Psoas muscle (tissue), 7 donors: ENCODE measurements at regions not wholly inside any gene's neighbourhood (a gene's known extent, or its start where the extent isn't known, plus 50 kb on each side); places are given as distances from the start of the nearest gene placed in this dataset.
"Not testable (repeated sequence)": the region's sequence is repeated elsewhere in the genome, so short reads cannot be mapped to it uniquely, and the experiment has no call there.

Source experiments
- ATAC-seq, 4 donors: fragments of 200-7000 bp; cut with Tn5 transposase; one replicate each; pipeline ENCODE4 v1.9.1; 2020; ENCODE audit warnings: moderate library complexity in 3 of 4, mild to moderate bottlenecking in 2 of 4
- DNase-seq, 2 donors: peaks; one replicate each; pipeline ENCODE4 v3.0.0-alpha.2; 2020
- H3K27ac ChIP-seq: fragments of 200-600 bp; one replicate; pipeline ENCODE4 v1.8.0; 2022
- H3K27me3 ChIP-seq, 3 donors: fragments of 200-600 bp in 1 of 3; one replicate each; pipeline versions ENCODE4 v1.6.1 to v1.8.0; 2013 to 2022; ENCODE audit warnings: low read length in 2 of 3, mild to moderate bottlenecking in 2 of 3, moderate library complexity in 1 of 3; ENCODE audit not compliant: insufficient read depth in 3 of 3
- H3K36me3 ChIP-seq, 2 donors: fragments of 200-600 bp in 1 of 2; one replicate each; pipeline versions ENCODE4 v1.6.1 to v1.8.0; 2013 to 2022; ENCODE audit warnings: low read depth in 1 of 2, mild to moderate bottlenecking in 1 of 2, moderate library complexity in 1 of 2; ENCODE audit not compliant: insufficient read depth in 1 of 2
- H3K4me1 ChIP-seq: fragments of 200-600 bp; one replicate; pipeline ENCODE4 v1.8.0; 2022
- H3K4me3 ChIP-seq: fragments of 200-600 bp; one replicate; pipeline ENCODE4 v1.8.0; 2022; ENCODE audit warnings: mild to moderate bottlenecking
- H3K9me3 ChIP-seq: fragments of 200-600 bp; one replicate; pipeline ENCODE4 v1.8.0; 2022
- WGBS, 3 donors: extraction: QIAGEN DNeasy Blood & Tissue Kit; methylation state at CpG; one replicate each; pipeline versions ENCODE4 v1.1.6 to v1.1.7; 2013; 5-methylcytosine and 5-hydroxymethylcytosine counted together
- intact Hi-C, 2 donors: fragments of 100-400 bp; cut with DNase I; formaldehyde crosslinking; loops; one replicate each; pipeline versions ENCODE4 v1.11.0 to v1.14.2; 2022
- TF ChIP-seq, protein P1 (sequence below): fragments of 200-600 bp; IDR thresholded peaks from one replicate; pipeline ENCODE4 v1.8.0; 2022; ENCODE audit warnings: antibody characterized with exemption
- donor health status: healthy with polysubstance abuse.
- donor health status: DM: no; HTN: no; CAD: no; lungs with moderate emphysema.
- donor health status: Bipolar disorder and iron deficiency.
- donor health status: healthy.
- donor health status: DM: yes; HTN: yes; CAD: no.
- donor health status: DM: no; HTN: no; CAD: no.
- donor health status: DM: yes; HTN: yes; CAD: no.

DNA sequence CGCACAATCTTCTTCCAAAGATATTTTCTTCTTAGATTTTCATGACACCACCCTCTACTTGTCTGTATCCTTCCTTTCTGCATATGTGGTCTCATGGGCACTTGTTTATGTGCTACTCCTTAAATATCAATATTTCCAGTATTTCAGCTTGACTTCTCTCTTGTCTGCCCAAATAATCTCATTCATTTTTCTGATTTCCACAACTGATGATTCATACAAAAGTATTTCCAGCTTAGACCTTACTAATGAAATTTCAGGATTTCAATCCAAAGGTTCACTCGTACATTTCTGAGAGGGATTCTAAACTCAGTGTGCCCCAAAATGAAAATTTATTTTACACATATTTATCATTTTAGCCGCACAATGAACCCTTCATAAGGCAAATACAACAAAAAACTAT is 928.9 kb upstream of the C9orf72 start:
- TF ChIP-seq, protein P1, sequence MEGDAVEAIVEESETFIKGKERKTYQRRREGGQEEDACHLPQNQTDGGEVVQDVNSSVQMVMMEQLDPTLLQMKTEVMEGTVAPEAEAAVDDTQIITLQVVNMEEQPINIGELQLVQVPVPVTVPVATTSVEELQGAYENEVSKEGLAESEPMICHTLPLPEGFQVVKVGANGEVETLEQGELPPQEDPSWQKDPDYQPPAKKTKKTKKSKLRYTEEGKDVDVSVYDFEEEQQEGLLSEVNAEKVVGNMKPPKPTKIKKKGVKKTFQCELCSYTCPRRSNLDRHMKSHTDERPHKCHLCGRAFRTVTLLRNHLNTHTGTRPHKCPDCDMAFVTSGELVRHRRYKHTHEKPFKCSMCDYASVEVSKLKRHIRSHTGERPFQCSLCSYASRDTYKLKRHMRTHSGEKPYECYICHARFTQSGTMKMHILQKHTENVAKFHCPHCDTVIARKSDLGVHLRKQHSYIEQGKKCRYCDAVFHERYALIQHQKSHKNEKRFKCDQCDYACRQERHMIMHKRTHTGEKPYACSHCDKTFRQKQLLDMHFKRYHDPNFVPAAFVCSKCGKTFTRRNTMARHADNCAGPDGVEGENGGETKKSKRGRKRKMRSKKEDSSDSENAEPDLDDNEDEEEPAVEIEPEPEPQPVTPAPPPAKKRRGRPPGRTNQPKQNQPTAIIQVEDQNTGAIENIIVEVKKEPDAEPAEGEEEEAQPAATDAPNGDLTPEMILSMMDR: no peak
- Histone ChIP-seq H3K4me1 (no peaks in the 10 kb centered on the region), H3K27ac (no peak overlapping the region), H3K27me3 (no peaks in the 10 kb centered on the region), H3K36me3 (no peaks in the 10 kb centered on the region), H3K9me3 (no peaks in the 10 kb centered on the region), H3K4me3 (no peak overlapping the region)
- 71 to 78% (median 74%) methylated on average over 3 of the region's 3 CpGs for WGBS, 3 donors
- intact Hi-C loops: no loop called here
- no peak for DNase-seq
- no peak for ATAC-seq

DNA sequence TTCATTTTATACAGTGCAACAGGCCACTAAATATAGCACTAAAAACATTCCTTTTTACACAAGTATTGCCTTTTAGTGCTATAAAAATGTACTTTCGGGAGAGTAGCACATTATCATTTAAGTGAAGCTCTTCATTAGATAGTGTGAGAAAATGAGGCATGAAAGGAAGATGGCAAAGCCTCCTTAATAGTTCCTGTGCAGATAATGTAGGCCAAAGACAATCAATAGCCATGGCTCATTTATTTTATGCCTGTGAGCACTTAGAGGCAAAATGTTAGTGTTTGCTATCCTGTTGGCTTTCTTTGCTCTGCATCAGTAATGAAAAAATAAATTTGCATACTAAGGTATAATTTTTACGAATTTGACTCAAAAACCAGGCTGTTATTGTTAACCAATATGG is 929.5 kb upstream of the C9orf72 start:
- Histone ChIP-seq H3K27me3 (no peaks in the 10 kb centered on the region), H3K4me3 (no peak overlapping the region), H3K36me3 (no peaks in the 10 kb centered on the region), H3K27ac (no peak overlapping the region), H3K9me3 (no peaks in the 10 kb centered on the region), H3K4me1 (no peaks in the 10 kb centered on the region)
- 62 to 64% (median 64%) methylated on average over 2 of the region's 2 CpGs for WGBS, 3 donors
- DNase-seq (no peak), ATAC-seq (no peak)
- TF ChIP-seq, protein P1: no peak
- intact Hi-C loops: no loop called here

DNA sequence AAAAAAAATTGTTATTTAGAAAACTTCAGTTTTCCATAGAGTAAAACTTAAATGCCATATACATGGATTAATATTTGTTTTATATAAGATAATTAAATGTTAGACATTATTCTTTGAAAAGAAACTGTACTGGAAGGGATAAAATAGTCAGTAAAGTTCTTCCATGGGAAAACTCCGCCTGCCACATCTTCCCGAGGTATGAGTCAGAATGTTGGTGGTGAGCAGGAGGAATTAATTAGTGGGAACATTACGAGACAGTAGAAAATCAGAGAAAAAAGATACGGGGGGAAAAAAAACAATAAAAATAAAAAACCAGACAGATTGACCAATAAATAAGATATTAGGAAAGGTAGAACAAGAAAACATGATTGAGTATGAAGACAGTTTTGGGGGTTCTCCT is 930.3 kb upstream of the C9orf72 start:
- WGBS, 3 donors: 63 to 81% (median 64%) methylated on average over 4 of the region's 4 CpGs
- no peaks in the 10 kb centered on the region for H3K9me3 ChIP-seq
- no peak overlapping the region for H3K27ac ChIP-seq
- DNase-seq (no peak), ATAC-seq (no peak)
- TF ChIP-seq, protein P1: no peak
- H3K36me3 ChIP-seq: no peaks in the 10 kb centered on the region
- no peaks in the 10 kb centered on the region for H3K4me1 ChIP-seq
- H3K27me3 ChIP-seq: no peaks in the 10 kb centered on the region
- intact Hi-C loops: no loop called here
- H3K4me3 ChIP-seq: no peak overlapping the region

DNA sequence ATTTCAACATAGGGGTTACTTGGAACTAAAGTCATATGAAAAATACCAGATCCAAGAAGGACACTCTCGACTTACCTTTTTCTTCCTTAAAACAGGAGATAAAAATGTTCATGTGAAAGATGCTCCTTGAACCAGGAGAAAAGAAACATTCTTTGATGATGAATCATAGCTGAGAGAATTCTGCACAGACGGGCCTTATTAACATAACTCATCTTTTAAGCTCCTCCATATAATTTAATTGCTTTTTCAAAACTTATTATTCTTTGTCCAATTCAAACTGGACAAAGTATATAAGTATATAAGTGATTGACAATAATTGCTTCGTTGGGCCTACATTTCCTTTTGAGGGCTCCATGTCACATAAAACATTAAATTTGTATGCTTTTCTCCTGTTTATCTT is 945.2 kb upstream of the C9orf72 start:
- 62 to 68% (median 67%) methylated on average over 3 of the region's 3 CpGs for WGBS, 3 donors
- intact Hi-C loops: no loop called here

DNA sequence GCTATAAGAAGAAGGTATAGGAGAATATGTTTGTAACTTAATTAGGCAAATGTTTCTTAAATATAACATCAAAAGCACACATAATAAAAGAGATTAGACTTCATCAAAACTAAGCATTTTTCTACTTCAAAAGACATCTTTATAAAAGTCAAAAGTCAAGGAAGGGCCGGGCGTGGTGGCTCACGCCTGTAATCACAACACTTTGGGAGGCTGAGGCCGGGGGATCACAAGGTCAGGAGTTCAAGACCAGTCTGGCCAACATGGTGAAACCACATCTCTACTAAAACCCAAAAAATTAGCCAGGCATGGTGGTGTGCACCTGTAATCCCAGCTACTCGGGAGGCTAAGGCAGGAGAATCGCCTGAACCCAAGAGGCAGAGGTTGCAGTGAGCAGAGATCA is 951.0 kb upstream of the C9orf72 start:
- H3K4me1 ChIP-seq, H3K36me3 ChIP-seq, H3K27me3 ChIP-seq, DNase-seq, intact Hi-C loops, H3K9me3 ChIP-seq, H3K4me3 ChIP-seq, ATAC-seq, H3K27ac ChIP-seq: not testable (repeated sequence)
- 84 to 92% (median 86%) methylated on average over 6 of the region's 6 CpGs for WGBS, 3 donors

More for the DNA sequence above, 945.2 kb upstream of the C9orf72 start:
- TF ChIP-seq, protein P1: no peak
- ATAC-seq (no peak), DNase-seq (no peak)
- no peak overlapping the region for H3K4me3 ChIP-seq
- no peaks in the 10 kb centered on the region for H3K9me3 ChIP-seq
- H3K27ac ChIP-seq: no peak overlapping the region
- no peaks in the 10 kb centered on the region for H3K4me1 ChIP-seq
- no peaks in the 10 kb centered on the region for H3K27me3 ChIP-seq
- no peaks in the 10 kb centered on the region for H3K36me3 ChIP-seq
